SK-N-MC (cell line): ENCODE measurements at regions not wholly inside any gene's neighbourhood (a gene's known extent, or its start where the extent isn't known, plus 50 kb on each side); places are given as distances from the start of the nearest gene placed in this dataset.
"Not testable (repeated sequence)": the region's sequence is repeated elsewhere in the genome, so short reads cannot be mapped to it uniquely, and the experiment has no call there.

Experiments
- DNase-seq: peaks from one replicate; pipeline ENCODE4 v3.0.0-alpha.2; 2011; ENCODE audit warnings: low read depth, low spot score
- H3K27ac ChIP-seq: fragments of 200-600 bp; sonication (generic); 2 replicates; pipeline ENCODE4 v1.5.1; 2016; ENCODE audit warnings: mixed run types
- H3K36me3 ChIP-seq: fragments of 200-600 bp; sonication (generic); 2 replicates; pipeline ENCODE4 v1.6.1; 2017; ENCODE audit warnings: antibody characterized with exemption, low read length, mixed read lengths; ENCODE audit not compliant: insufficient read depth
- H3K4me3 ChIP-seq: fragments of 200-600 bp; sonication (generic); 2 replicates; pipeline ENCODE4 v1.5.1; 2016
- H3K9ac ChIP-seq: fragments of 200-600 bp; sonication (generic); 2 replicates; pipeline ENCODE4 v1.8.0; 2017; ENCODE audit warnings: mixed run types, mixed read lengths; ENCODE audit not compliant: insufficient read length
- H3K9me3 ChIP-seq: fragments of 200-600 bp; sonication (generic); 2 replicates; pipeline ENCODE4 v1.6.1; 2017; ENCODE audit warnings: low read depth, mild to moderate bottlenecking, antibody characterized with exemption, low read length, moderate library complexity, mixed read lengths
- EZH2 ChIP-seq: fragments of 200-600 bp; sonication (generic); IDR thresholded peaks from one replicate; pipeline ENCODE4 v1.6.1; 2017; ENCODE audit warnings: antibody characterized with exemption
- FOXP2 ChIP-seq: optimal IDR thresholded peaks from 2 replicates; pipeline ENCODE3; 2011; ENCODE audit warnings: mild to moderate bottlenecking, moderate library complexity; ENCODE audit not compliant: insufficient read depth; ENCODE audit errors: extremely low read length, control extremely low read depth
- POLR2AphosphoS5 ChIP-seq: IDR thresholded peaks from 2 replicates; pipeline ENCODE4 v1.6.1; 2012; ENCODE audit warnings: mild to moderate bottlenecking, low read depth, low read length, borderline replicate concordance

DNA sequence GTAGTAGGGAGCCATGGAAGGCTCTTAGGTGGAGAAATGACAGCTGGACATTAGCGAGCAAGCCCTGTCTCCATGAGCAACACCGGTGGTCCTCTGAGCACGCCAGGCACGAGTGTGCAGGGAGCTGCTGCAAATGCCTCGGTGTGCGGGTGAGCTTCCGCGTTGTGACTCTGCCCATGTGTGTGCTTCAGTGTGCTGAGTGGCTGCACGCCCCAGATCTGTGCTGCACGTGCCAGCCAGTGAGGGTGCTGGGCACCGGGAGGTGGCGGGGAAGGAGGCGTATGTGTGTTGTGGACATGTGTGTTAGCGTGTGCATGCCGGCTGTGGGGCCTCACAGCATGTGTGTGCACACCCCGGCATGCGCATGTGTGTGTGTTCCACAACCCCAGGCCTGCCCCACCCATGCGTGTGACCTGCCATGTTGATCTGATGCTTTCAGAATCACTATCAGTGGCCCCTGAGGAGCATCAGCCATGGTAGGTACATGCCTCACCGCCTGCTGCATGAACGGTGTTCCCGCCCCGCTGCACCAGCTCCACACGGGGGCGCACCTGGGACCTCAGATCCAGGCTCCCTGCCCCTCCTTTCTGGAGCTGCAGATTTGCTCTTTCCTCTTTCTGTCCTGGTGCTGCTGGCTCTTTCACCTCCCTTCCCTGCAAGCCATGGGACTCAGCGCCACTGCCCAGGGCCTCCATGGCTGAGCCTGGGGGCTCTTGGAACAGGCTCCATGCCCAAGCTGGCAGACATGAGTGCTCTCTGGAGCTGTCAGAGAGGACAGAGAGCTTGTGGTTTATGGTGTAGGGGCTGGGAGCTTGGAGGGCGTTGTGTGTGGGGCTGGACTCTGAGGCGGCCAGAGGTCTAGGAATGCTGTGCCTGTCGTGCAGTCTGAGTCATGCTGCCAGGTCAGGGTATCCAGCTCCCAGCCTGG is 169.4 kb downstream of the TBC1D2B start:
- no peak overlapping the region for H3K27ac ChIP-seq
- H3K36me3 ChIP-seq, result no peaks in the 10 kb centered on the region
- DNase-seq, result no peak
- TF ChIP-seq FOXP2 (no peak), EZH2 (no peak), POLR2AphosphoS5 (no peak)
- H3K9ac ChIP-seq, result no peak overlapping the region
- no peaks in the 10 kb centered on the region for H3K9me3 ChIP-seq
- no peak overlapping the region for H3K4me3 ChIP-seq

DNA sequence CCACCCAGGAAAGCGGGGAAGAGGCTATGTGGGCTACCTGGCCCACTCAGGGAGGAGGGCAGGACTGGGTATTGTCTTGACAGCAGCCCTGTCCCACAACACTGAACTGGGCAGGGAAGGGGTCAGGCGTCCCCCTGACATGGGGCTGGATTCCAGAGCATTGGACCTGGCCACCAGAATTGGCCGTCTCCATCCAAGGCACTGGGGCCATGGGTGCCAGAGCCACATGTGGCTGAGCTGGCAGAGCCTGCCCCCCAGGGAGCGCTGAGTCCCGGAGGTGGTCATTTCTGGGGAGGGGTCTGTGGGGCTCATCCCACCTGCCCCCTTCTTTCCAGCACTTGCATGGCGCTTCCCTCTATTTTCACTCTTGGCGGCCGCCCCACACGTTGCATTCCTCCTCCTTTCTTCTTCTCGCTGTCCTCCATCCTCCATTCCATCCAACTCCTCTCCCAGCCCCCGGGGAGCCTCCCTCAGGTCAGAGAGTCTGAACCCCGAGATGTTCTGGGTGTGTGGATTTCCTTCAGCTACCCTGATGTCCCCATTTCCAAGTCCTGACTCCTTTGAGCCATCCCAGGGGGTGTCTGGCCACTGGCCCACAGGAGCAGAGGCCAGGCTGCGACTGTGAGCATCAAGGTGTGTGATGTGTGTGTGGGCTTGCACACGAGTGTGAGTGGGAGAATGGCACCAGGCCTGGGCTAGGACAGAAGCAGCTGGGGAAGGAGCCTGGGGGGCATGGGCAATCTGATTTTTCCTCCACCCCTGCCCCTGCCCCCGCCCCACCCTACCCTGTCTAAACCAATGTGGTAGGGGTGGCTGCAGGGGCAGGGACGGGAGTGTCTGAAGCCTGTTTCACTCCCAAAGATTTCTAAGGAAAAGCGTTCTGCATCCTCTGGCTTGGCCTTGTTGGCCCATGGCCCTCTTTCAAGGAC is 171.2 kb downstream of the TBC1D2B start:
- not testable (repeated sequence) for H3K4me3 ChIP-seq, H3K36me3 ChIP-seq, H3K9ac ChIP-seq, H3K27ac ChIP-seq, DNase-seq, H3K9me3 ChIP-seq

DNA sequence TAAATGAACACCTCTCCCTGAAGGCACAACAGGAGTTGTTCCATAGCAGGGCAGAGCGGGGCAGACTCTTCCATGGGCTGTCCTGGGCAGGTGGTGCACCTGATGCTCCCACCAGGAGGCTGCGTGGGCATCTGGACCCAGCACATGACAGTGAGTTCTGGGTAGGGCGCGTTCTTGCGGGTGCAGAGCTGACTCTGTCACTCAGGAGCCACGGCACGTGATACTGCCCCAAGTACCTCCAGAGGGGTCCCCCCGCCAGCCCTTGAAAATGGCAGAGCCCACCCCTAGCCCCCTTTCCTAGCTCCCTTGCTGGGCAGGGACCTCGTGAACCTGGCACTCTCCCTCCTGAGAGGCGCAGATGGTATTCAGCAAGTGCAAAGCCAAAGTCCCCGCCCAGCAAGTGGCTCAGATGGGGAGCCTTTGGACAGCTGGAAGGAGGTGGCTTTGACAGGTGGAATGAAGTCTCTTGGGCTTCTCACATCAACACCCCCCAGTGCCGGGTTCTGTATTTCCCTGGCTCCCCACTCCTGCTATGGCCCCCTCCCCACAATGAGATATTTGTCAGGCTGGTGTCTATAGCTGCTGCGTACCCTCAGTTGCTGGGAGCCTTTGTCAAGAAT is 172.1 kb downstream of the TBC1D2B start:
- Histone ChIP-seq H3K9me3 (no peaks in the 10 kb centered on the region), H3K27ac (no peak overlapping the region), H3K4me3 (no peak overlapping the region), H3K9ac (no peak overlapping the region), H3K36me3 (no peaks in the 10 kb centered on the region)
- no peak for DNase-seq
- TF ChIP-seq FOXP2 (no peak), EZH2 (no peak), POLR2AphosphoS5 (no peak)

DNA sequence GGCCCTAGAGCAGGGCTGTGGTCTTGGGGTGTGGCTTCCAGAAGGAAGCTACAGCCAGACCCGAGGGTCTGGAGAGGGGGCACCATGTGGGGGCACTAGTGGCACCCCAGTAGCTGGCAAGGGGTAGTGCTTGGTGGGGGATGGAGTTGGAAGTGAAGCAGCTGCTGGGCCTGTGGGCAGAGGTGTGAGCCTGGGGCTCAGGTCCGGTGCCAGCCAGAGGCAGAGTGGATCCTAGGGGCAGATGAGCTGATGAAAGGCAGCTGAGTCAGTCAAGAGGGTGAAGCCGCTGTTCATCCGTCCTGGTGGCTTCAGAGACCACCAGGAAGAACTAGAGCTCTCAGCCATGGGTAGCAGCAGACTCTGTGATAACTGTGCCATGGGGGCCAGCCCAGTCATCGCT is 172.6 kb downstream of the TBC1D2B start:
- Histone ChIP-seq H3K9me3 (no peaks in the 10 kb centered on the region), H3K27ac (no peak overlapping the region), H3K4me3 (no peak overlapping the region), H3K36me3 (no peaks in the 10 kb centered on the region), H3K9ac (no peak overlapping the region)
- no peak for DNase-seq
- no peak for TF ChIP-seq EZH2
- TF ChIP-seq FOXP2, result no peak
- no peak for TF ChIP-seq POLR2AphosphoS5

DNA sequence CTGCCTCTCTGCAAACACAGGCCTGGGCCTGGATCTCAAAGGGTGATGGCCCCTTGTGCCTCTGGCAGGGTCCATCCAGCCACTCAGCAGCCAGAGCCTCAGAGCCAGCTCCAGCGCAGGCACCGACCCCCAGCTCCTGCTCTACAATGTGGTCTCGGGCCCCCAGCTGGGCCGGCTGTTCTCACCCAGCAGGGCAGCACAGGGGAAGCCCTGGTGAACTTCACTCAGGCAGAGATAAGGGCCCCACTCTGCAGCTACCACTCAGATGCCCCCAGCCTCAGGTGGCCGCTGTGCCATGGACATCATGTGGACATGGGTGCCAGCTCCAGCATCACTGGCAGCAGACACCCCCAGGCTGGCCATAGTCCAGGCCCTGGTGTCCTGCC is 173.1 kb downstream of the TBC1D2B start:
- no peak for DNase-seq
- TF ChIP-seq POLR2AphosphoS5, result no peak
- TF ChIP-seq EZH2, result no peak
- no peak for TF ChIP-seq FOXP2
- no peak overlapping the region for H3K9ac ChIP-seq
- no peaks in the 10 kb centered on the region for H3K9me3 ChIP-seq
- no peak overlapping the region for H3K27ac ChIP-seq
- H3K4me3 ChIP-seq, result no peak overlapping the region
- no peaks in the 10 kb centered on the region for H3K36me3 ChIP-seq

DNA sequence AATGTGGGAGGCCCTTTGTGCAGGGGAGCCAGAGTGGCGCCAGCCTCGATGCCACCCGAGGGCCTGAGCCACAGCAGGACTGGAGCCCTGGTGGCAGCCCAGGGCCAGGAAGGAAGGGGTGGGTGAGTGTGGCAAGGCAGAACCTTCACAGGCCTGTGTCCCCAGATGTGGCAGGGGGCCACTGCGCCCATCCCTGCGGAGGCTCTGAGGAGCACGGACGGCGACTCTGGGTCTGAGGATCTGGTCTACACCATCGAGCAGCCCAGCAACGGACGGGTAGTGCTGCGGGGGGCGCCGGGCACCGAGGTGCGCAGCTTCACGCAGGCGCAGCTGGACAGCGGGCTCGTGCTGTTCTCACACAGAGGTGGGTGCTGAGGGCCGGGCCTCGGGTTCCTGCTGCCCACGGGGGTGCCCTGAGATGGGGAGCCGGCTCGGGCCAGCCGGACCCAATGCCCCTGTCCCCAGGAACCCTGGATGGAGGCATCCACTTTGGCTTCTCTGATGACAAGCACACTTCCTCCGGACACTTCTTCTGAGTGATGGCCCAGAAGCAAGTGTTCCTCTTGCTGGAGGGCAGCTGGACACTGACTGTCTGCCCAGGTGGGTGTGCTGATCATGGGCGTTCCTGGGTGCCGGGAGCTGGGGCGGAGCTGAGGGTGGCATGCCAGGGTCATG is 173.6 kb downstream of the TBC1D2B start:
- H3K9me3 ChIP-seq, H3K36me3 ChIP-seq, H3K9ac ChIP-seq, H3K27ac ChIP-seq, DNase-seq, H3K4me3 ChIP-seq: not testable (repeated sequence)

DNA sequence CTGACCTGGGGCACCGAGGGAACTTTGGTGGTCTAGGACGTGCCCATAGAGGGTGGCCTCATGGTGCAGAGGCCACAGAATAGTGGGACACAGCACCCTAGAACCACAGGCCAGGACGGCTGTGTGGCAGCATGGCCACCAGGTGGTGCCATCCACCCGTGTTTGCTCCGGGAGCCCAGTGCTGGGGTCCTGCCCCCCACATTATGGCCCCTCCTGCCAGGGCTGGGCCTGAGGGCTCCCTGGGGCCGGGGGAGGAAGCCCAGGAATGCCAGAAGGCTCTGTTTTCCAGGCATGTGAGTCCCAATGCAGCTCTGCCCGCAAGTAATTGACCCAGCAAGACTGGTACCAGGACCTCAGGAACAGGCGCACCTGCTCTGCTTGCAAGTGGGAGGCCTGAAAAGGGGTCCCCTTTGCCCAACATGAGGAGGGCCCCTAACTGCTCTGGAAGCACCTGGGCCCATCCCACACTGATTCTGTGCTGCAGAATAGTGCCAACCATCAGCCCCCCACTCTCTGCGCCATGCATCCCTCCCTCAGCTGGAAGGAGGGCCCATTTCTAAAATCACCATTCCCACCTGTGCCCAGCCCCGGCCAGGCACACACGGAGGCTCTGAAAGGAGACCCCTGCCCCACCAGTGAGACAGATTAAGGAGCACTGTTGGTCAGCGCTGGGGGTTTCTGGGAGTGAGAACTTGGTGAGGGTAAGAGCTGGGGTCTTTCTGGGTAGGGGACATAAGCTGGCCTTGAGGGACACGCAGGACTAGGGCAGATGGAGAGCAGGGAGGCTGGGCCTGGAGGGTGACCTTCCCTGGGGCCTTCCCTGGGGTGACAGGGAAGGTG is 174.4 kb downstream of the TBC1D2B start:
- not testable (repeated sequence) for H3K27ac ChIP-seq, H3K9me3 ChIP-seq, H3K36me3 ChIP-seq, DNase-seq, H3K4me3 ChIP-seq, H3K9ac ChIP-seq
